Liver (tissue), 8 donors: ENCODE measurements at regions not wholly inside any gene's neighbourhood (a gene's known extent, or its start where the extent isn't known, plus 50 kb on each side); places are given as distances from the start of the nearest gene placed in this dataset.

Source experiments
- DNase-seq: peaks from one replicate; pipeline ENCODE4 v3.0.0-alpha.2; 2017; ENCODE audit warnings: low spot score
- H3K27ac ChIP-seq, 2 donors: one replicate each; pipeline ENCODE4 v1.7.0; 2013; ENCODE audit warnings: inconsistent platforms in 2 of 2, low read length in 2 of 2, control low read depth in 1 of 2, low read depth in 1 of 2, mild to moderate bottlenecking in 1 of 2
- H3K27me3 ChIP-seq, 4 donors: one replicate each; pipeline versions ENCODE4 v1.6.1 to v1.7.0; 2013; ENCODE audit warnings: low read length in 3 of 4, inconsistent platforms in 1 of 4, mild to moderate bottlenecking in 1 of 4, moderate library complexity in 1 of 4; ENCODE audit not compliant: control insufficient read depth in 4 of 4, insufficient read depth in 4 of 4
- H3K36me3 ChIP-seq, 4 donors: one replicate each; pipeline versions ENCODE4 v1.6.1 to v1.7.0; 2013; ENCODE audit warnings: low read length in 3 of 4, mild to moderate bottlenecking in 3 of 4, low read depth in 1 of 4, moderate library complexity in 1 of 4; ENCODE audit not compliant: control insufficient read depth in 4 of 4, insufficient read depth in 3 of 4
- H3K4me1 ChIP-seq, 4 donors: one replicate each; pipeline versions ENCODE4 v1.6.1 to v1.7.0; 2013; ENCODE audit warnings: low read length in 3 of 4, mild to moderate bottlenecking in 3 of 4, moderate library complexity in 1 of 4; ENCODE audit not compliant: control insufficient read depth in 4 of 4, insufficient read depth in 4 of 4
- H3K4me3 ChIP-seq, 3 donors: one replicate each; pipeline versions ENCODE4 v1.6.1 to v1.7.0; 2013; ENCODE audit warnings: low read length in 3 of 3, control low read depth in 1 of 3, low read depth in 1 of 3, mild to moderate bottlenecking in 1 of 3
- H3K9ac ChIP-seq, 2 donors: one replicate each; pipeline ENCODE4 v1.7.0; 2013; ENCODE audit warnings: low read length in 2 of 2, mild to moderate bottlenecking in 2 of 2, moderate library complexity in 2 of 2, control low read depth in 1 of 2, low read depth in 1 of 2
- H3K9me3 ChIP-seq, 4 donors: one replicate each; pipeline versions ENCODE4 v1.6.1 to v1.7.0; 2013; ENCODE audit warnings: low read length in 3 of 4; ENCODE audit not compliant: control insufficient read depth in 4 of 4
- ATF3 ChIP-seq: IDR thresholded peaks from 2 replicates; pipeline ENCODE4 v1.6.1; 2016; ENCODE audit warnings: antibody characterized with exemption
- CTCF ChIP-seq: fragments of 150-350 bp; IDR thresholded peaks from 2 replicates; pipeline ENCODE4 v1.5.1; 2017; ENCODE audit warnings: improper control_type of control experiment, low read depth, low read length; ENCODE audit not compliant: missing input control
- EGR1 ChIP-seq, 2 donors: IDR thresholded peaks; 2 replicates each; pipeline ENCODE4 v1.6.1; 2016 to 2018; ENCODE audit warnings: antibody characterized with exemption in 2 of 2, low read depth in 2 of 2
- FOXA1 ChIP-seq: IDR thresholded peaks from 2 replicates; pipeline ENCODE4 v1.6.1; 2016; ENCODE audit warnings: antibody characterized with exemption
- GABPA ChIP-seq, 2 donors: IDR thresholded peaks in 1 of 2; conservative IDR thresholded peaks in 1 of 2; 2 replicates each; pipeline ENCODE4 v1.6.1; 2016; ENCODE audit warnings: antibody characterized with exemption in 2 of 2, mild to moderate bottlenecking in 1 of 2, moderate library complexity in 1 of 2
- HNF4A ChIP-seq, 2 donors: conservative IDR thresholded peaks; 2 replicates each; pipeline ENCODE4 v1.6.1; 2016; ENCODE audit warnings: antibody characterized with exemption in 2 of 2, mild to moderate bottlenecking in 2 of 2
- HNF4G ChIP-seq: IDR thresholded peaks from 2 replicates; pipeline ENCODE4 v1.6.1; 2016; ENCODE audit warnings: antibody characterized with exemption
- JUND ChIP-seq, 2 donors: IDR thresholded peaks; 2 replicates each; pipeline ENCODE4 v1.6.1; 2016; ENCODE audit warnings: antibody characterized with exemption in 2 of 2
- NR2F2 ChIP-seq: IDR thresholded peaks from 2 replicates; pipeline ENCODE4 v1.6.1; 2016; ENCODE audit warnings: antibody characterized with exemption
- RAD21 ChIP-seq, 2 donors: IDR thresholded peaks; 2 replicates each; pipeline ENCODE4 v1.6.1; 2016; ENCODE audit warnings: antibody characterized with exemption in 2 of 2, mild to moderate bottlenecking in 2 of 2
- RXRA ChIP-seq, 2 donors: IDR thresholded peaks; 2 replicates each; pipeline ENCODE4 v1.6.1; 2017 to 2018; ENCODE audit warnings: antibody characterized with exemption in 2 of 2, mild to moderate bottlenecking in 1 of 2
- TAF1 ChIP-seq: conservative IDR thresholded peaks from 2 replicates; pipeline ENCODE4 v1.6.1; 2016; ENCODE audit warnings: antibody characterized with exemption, mild to moderate bottlenecking
- YY1 ChIP-seq: IDR thresholded peaks from 2 replicates; pipeline ENCODE4 v1.6.1; 2016; ENCODE audit warnings: antibody characterized with exemption, mild to moderate bottlenecking
- ZBTB33 ChIP-seq: IDR thresholded peaks from 2 replicates; pipeline ENCODE4 v1.6.1; 2016; ENCODE audit warnings: antibody characterized with exemption
- WGBS: extraction: QIAGEN DNeasy Blood & Tissue Kit; methylation state at CpG from one replicate; pipeline ENCODE4 v1.1.7; 2013; 5-methylcytosine and 5-hydroxymethylcytosine counted together
- donor health status: healthy.
- donor health status: healthy.
- donor health status: healthy.
- donor health status: healthy.
- donor health status: healthy.

GRCh38 chr2:107323946-107324565, 438.1 kb upstream of the ST6GAL2 start:
- 71% methylated on average over 8 of the region's 8 CpGs for WGBS
- no peak for DNase-seq
- H3K27me3 ChIP-seq: no peaks in the 10 kb centered on the region
- H3K4me3 ChIP-seq: no peak overlapping the region
- no peaks in the 10 kb centered on the region for H3K9me3 ChIP-seq
- no peak overlapping the region for H3K9ac ChIP-seq
- H3K36me3 ChIP-seq: no peaks in the 10 kb centered on the region
- no peaks in the 10 kb centered on the region for H3K4me1 ChIP-seq
- H3K27ac ChIP-seq: no peak overlapping the region
- TF ChIP-seq CTCF: no peak
- no peak for TF ChIP-seq RXRA (IDR thresholded peaks at IDR 0.05)
- no peak for TF ChIP-seq HNF4A (conservative IDR thresholded peaks at IDR 0.05)
- no peak for TF ChIP-seq FOXA1
- TF ChIP-seq EGR1 (IDR thresholded peaks at IDR 0.05; ENCODE audit: low read depth in 2 of 2): no peak
- no peak for TF ChIP-seq TAF1
- no peak for TF ChIP-seq RAD21 (IDR thresholded peaks at IDR 0.05)
- no peak for TF ChIP-seq HNF4G
- TF ChIP-seq NR2F2: no peak

- Histone ChIP-seq H3K4me1 (no peaks in the 10 kb centered on the region), H3K27ac (no peak overlapping the region), H3K36me3 (no peaks in the 10 kb centered on the region), H3K9ac (no peak overlapping the region), H3K9me3 (no peaks in the 10 kb centered on the region), H3K4me3 (no peak overlapping the region), H3K27me3 (no peaks in the 10 kb centered on the region)
- no peak for DNase-seq
- 63% methylated on average over 4 of the region's 4 CpGs for WGBS
- TF ChIP-seq FOXA1 (no peak), RXRA (IDR thresholded peaks at IDR 0.05) (no peak), ZBTB33 (no peak), ATF3 (no peak), YY1 (no peak), EGR1 (IDR thresholded peaks at IDR 0.05; ENCODE audit: low read depth in 2 of 2) (no peak), GABPA (IDR thresholded peaks at IDR 0.05 in 1 of 2, conservative IDR thresholded peaks at IDR 0.05 in 1 of 2) (no peak), CTCF (no peak), JUND (IDR thresholded peaks at IDR 0.05) (no peak)
Observed at GRCh38 chr2:107325981-107326786, 440.2 kb upstream of the ST6GAL2 start.
